ENCODE measurements at regions not wholly inside any gene's neighbourhood (a gene's known extent, or its start where the extent isn't known, plus 50 kb on each side); places are given as distances from the start of the nearest gene placed in this dataset.

- DNase-seq = no peak
- CTCF ChIA-PET = interaction anchor here (1.3 to 1.5 kb wide), 2 partner anchors 36 to 38 kb away, joined by 3 to 5 read pairs; no protein-coding TSS in a partner anchor
- Mint-ChIP-seq H3K27me3 (peaks cover 90% of the 10 kb centered on the region), H3K9me3 (no peaks in the 10 kb centered on the region), H3K4me1 (peaks cover 4% of the 10 kb centered on the region), H3K27ac (no peak overlapping the region), H3K36me3 (no peaks in the 10 kb centered on the region), H3K4me3 (no peak overlapping the region)
These were observed 60.4 kb upstream of the POLG start for GRCh38 chr15:89395031-89395430.

- Mint-ChIP-seq H3K9me3 (no peaks in the 10 kb centered on the region), H3K27ac (no peak overlapping the region), H3K4me1 (no peaks in the 10 kb centered on the region), H3K27me3 (peaks cover 85% of the 10 kb centered on the region), H3K4me3 (no peak overlapping the region), H3K36me3 (no peaks in the 10 kb centered on the region)
- CTCF ChIA-PET = interaction anchor here (1.3 to 2.9 kb wide), 3 partner anchors 16 to 35 kb away, joined by 3 to 12 read pairs (median 4); no protein-coding TSS in a partner anchor
- DNase-seq = no peak
These were observed 58.4 kb upstream of the POLG start for GRCh38 chr15:89393056-89393455.

GRCh38 chr15:89391685-89392257 lies 57.1 kb upstream of the POLG start:
- Mint-ChIP-seq H3K27ac (no peak overlapping the region), H3K36me3 (no peaks in the 10 kb centered on the region), H3K27me3 (peaks cover 77% of the 10 kb centered on the region), H3K9me3 (no peaks in the 10 kb centered on the region), H3K4me3 (no peak overlapping the region), H3K4me1 (no peaks in the 10 kb centered on the region)
- no peak for DNase-seq
- CTCF ChIA-PET = interaction anchor here (0.6 to 2.9 kb wide), 5 partner anchors 17 to 1382 kb away, joined by 3 to 12 read pairs (median 4); no protein-coding TSS in a partner anchor

- CTCF ChIA-PET = interaction anchor here (1.3 to 2.9 kb wide), 2 partner anchors 31 kb away, joined by 3 to 12 read pairs; no protein-coding TSS in a partner anchor
- Mint-ChIP-seq H3K27me3 (peaks cover 70% of the 10 kb centered on the region), H3K36me3 (no peaks in the 10 kb centered on the region), H3K4me3 (no peak overlapping the region), H3K27ac (no peak overlapping the region), H3K4me1 (no peaks in the 10 kb centered on the region), H3K9me3 (no peaks in the 10 kb centered on the region)
- DNase-seq = no peak
These were observed 55.4 kb upstream of the POLG start for GRCh38 chr15:89389841-89390603.

- Mint-ChIP-seq H3K4me3 (no peak overlapping the region), H3K36me3 (no peaks in the 10 kb centered on the region), H3K27me3 (peaks cover 65% of the 10 kb centered on the region), H3K9me3 (no peaks in the 10 kb centered on the region), H3K4me1 (no peaks in the 10 kb centered on the region), H3K27ac (no peak overlapping the region)
- CTCF ChIA-PET = no interaction called here
- no peak for DNase-seq
These were observed 52.7 kb upstream of the POLG start for GRCh38 chr15:89387140-89387903.

GRCh38 chr15:89385596-89386331 lies 51.1 kb upstream of the POLG start:
- Mint-ChIP-seq H3K4me3 (no peak overlapping the region), H3K36me3 (no peaks in the 10 kb centered on the region), H3K27me3 (peaks cover 66% of the 10 kb centered on the region), H3K4me1 (no peaks in the 10 kb centered on the region), H3K9me3 (no peaks in the 10 kb centered on the region), H3K27ac (no peak overlapping the region)
- DNase-seq = no peak
- CTCF ChIA-PET = interaction anchor here (1.3 kb wide), 1 partner anchor 27 kb away, joined by 4 read pairs; no protein-coding TSS in a partner anchor

Measured in activated naive CD4-positive, alpha-beta T cell treated with anti-CD3 and anti-CD28 coated beads, Interleukin-2, amount 10 ng/mL, durations not matched to agents 7 days and 5 days (primary cell).